IMR-90 (cell line): ENCODE measurements at regions not wholly inside any gene's neighbourhood (a gene's known extent, or its start where the extent isn't known, plus 50 kb on each side); places are given as distances from the start of the nearest gene placed in this dataset.

ENCODE experiments used
- BHLHE40 ChIP-seq: fragments of 150-350 bp; IDR thresholded peaks from 2 replicates; pipeline ENCODE4 v1.6.1; 2016; ENCODE audit warnings: mild to moderate bottlenecking, low read depth, low read length
- CEBPB ChIP-seq: IDR thresholded peaks from 2 replicates; pipeline ENCODE4 v1.6.1; 2012; ENCODE audit warnings: low read depth, low read length, improper control_type of control experiment
- CTCF ChIP-seq: conservative IDR thresholded peaks from 2 replicates; pipeline ENCODE4 v1.5.1; 2012; ENCODE audit warnings: mild to moderate bottlenecking, low read depth, low read length, improper control_type of control experiment
- ELK1 ChIP-seq: fragments of 150-350 bp; IDR thresholded peaks from 2 replicates; pipeline ENCODE4 v1.6.1; 2016; ENCODE audit warnings: low read depth, mild to moderate bottlenecking, low read length, moderate library complexity, borderline replicate concordance
- FOS ChIP-seq: fragments of 150-350 bp; IDR thresholded peaks from 2 replicates; pipeline ENCODE4 v1.6.1; 2016; ENCODE audit warnings: low read depth, low read length
- MAZ ChIP-seq: IDR thresholded peaks from 2 replicates; pipeline ENCODE4 v1.6.1; 2012; ENCODE audit warnings: low read depth, mild to moderate bottlenecking, low read length, improper control_type of control experiment, moderate library complexity, borderline replicate concordance
- MXI1 ChIP-seq: IDR thresholded peaks from 2 replicates; pipeline ENCODE4 v1.6.1; 2012; ENCODE audit warnings: low read depth, mild to moderate bottlenecking, low read length, moderate library complexity, borderline replicate concordance
- POLR2A ChIP-seq: IDR thresholded peaks from 2 replicates; pipeline ENCODE4 v1.6.1; 2012; ENCODE audit warnings: mild to moderate bottlenecking, low read depth, low read length
- RAD21 ChIP-seq: IDR thresholded peaks from 2 replicates; pipeline ENCODE4 v1.6.1; 2012; ENCODE audit warnings: low read length, improper control_type of control experiment
- RCOR1 ChIP-seq: IDR thresholded peaks from 2 replicates; pipeline ENCODE4 v1.6.1; 2012; ENCODE audit warnings: mild to moderate bottlenecking, low read length, improper control_type of control experiment; ENCODE audit not compliant: insufficient replicate concordance
- RFX5 ChIP-seq: IDR thresholded peaks from 2 replicates; pipeline ENCODE4 v1.8.0; 2012; ENCODE audit warnings: low read depth, mild to moderate bottlenecking, low read length, moderate library complexity
- SMC3 ChIP-seq: fragments of 150-350 bp; IDR thresholded peaks from 2 replicates; pipeline ENCODE4 v1.6.1; 2016; ENCODE audit warnings: low read depth, mild to moderate bottlenecking, antibody characterized with exemption, low read length, moderate library complexity
- USF2 ChIP-seq: fragments of 150-350 bp; IDR thresholded peaks from 2 replicates; pipeline ENCODE4 v1.6.1; 2017; ENCODE audit warnings: mild to moderate bottlenecking, antibody characterized with exemption, low read length, low read depth

GRCh38 chr4:57331959-57332358, 221.8 kb upstream of the IGFBP7 start:
- no peak for TF ChIP-seq CTCF
- no peak for TF ChIP-seq POLR2A
- TF ChIP-seq SMC3 = no peak
- no peak for TF ChIP-seq MXI1
- TF ChIP-seq MAZ = no peak
- TF ChIP-seq RFX5 = no peak
- no peak for TF ChIP-seq BHLHE40
- TF ChIP-seq USF2 = no peak
- no peak for TF ChIP-seq RCOR1
- TF ChIP-seq RAD21 = no peak
- TF ChIP-seq CEBPB = no peak
- no peak for TF ChIP-seq FOS
- no peak for TF ChIP-seq ELK1
